Stimulated activated CD8-positive, alpha-beta memory T cell treated with anti-CD3 and anti-CD28 coated beads, Interleukin-12 subunit alpha, Interleukin-12 subunit beta, amount 100 ng/mL, for 24 hours (primary cell): ENCODE measurements at regions not wholly inside any gene's neighbourhood (a gene's known extent, or its start where the extent isn't known, plus 50 kb on each side); places are given as distances from the start of the nearest gene placed in this dataset.

Experiments
- DNase-seq: peaks from one replicate; pipeline ENCODE4 v3.0.0-alpha.2; 2020; ENCODE audit errors: extremely low read depth

DNA sequence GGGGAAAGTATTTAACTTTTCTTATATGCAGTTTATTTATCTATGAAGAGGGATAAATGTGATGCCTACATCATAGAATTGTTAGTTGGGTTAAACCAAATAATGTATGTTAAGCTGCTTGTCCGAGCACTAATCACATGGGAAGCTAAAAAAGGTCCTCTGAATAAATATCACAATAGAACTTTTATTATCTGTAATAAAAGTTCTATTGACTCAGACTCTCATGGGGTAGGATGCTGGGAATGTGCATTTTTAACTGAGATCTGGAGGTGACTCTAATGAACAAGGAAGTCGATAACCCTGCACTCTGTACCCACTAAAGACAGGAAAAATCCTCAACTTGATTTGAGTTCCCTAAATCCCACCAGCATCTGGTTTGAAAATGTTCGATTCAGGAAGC lies 205.9 kb upstream of the IL12B start:
- DNase-seq, result no peak

DNA sequence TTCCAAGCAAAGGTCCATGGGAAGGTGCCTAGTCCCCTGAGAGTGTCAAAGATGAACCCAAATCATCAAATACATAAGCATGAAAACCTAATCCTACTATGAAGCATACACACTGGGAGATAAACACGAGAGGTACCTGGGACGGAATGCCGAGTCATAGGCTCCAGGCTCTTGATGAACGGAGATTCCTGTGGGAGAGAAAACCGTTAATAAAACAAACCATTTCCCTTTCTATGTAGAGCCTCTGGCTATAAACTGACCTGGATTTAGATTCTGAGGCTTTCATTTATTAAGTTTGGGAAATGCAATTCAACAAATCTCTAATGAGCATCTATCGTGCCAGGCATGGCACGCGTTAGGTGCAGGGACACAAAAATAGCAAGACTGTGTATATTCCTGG lies 206.4 kb upstream of the IL12B start:
- no peak for DNase-seq

DNA sequence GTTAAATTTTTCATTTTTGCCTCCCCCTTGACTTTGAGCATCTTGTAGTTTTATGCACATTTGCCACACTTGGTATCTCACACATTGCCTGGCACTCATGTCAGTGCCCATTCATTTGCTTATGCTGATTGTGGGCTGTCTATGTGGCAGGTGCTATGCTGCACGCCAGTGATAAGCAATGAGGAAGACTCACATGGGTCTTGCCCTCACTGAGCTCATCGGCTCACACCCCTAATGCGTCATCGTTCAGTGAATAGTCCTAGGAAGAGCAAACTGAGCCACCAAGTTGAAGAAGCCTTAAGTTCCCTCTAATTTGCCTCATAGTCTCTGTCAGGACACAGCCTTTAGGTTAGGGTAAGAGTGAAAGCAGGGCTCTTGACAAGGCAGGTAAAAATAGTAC lies 209.4 kb upstream of the IL12B start:
- DNase-seq, result no peak

DNA sequence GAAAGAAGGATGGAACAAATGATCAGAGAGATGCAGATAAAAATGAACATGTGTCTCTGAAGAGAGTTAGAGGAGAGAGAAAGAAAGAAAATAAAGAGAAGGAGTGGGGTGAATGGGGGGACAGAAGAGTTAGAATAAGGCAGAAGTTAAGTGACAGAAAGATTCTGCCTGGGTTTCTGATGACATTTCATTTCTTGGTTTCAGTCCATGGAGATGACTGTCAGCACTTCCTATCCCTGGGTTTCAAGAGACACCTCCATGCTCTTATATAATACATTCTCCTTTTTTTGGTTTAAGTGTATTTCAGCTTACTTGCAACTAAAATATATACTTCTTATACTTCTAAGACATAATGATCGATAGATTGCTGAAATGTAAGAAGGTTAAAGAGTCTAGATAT lies 213.0 kb upstream of the IL12B start:
- no peak for DNase-seq

DNA sequence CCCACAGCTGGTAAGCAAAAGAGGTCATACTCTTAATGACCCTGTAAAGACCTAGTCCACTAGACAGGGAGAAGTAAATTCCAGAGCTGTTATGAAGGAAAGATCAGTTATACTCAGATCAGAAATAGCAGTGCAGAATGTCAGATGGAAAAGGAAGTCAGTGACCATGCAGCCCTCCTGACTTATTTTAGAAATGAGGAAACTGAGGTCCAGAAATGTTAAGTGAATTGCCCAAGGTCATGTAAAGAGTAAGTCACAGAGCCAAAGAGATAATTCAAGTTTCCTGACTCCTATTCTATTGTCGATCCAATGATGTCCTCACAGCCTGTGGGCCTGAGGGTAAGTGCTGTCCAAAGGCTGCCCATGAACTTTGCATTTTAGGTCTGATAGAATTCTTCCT lies 214.9 kb upstream of the IL12B start:
- DNase-seq, result no peak

DNA sequence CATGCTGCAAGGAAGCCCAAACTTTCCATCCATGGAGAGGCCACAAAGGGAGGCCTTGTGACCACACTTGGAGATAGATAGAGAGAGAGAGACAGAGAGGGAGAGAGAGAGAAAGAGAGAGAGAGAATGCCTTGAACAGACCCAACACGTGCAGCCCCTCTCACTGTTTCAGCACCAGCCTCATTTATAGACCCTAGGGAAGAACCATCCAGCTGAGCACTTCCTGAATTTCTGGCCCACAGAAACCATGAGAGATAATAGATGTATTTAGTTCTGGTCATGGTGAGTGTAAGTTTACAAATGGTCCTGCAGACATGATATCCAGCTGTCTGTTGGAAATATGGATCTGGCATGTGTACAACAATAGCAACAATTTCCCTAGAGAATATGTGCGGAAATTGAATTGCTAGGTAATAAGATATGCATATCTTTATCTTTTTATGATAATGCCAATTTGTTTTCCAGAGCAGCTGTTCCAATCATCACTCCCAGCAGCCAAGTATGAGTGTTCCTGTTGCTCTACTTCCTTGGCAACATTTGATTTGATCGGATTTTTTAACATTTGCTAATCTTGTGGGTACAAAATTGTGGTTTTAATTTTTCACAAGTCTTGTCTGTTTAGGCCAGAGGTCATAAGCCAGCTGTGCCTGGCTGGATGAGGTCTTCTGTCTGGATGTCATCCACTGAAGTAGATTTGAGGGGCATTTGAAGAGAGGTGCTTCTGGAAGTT lies 217.3 kb upstream of the IL12B start:
- DNase-seq, result no peak

GRCh38 chr5:159548517-159548916 lies 218.2 kb upstream of the IL12B start:
- no peak for DNase-seq

GRCh38 chr5:159549046-159549445 lies 218.8 kb upstream of the IL12B start:
- no peak for DNase-seq

GRCh38 chr5:159550951-159551350 lies 220.7 kb upstream of the IL12B start:
- DNase-seq, result no peak

DNA sequence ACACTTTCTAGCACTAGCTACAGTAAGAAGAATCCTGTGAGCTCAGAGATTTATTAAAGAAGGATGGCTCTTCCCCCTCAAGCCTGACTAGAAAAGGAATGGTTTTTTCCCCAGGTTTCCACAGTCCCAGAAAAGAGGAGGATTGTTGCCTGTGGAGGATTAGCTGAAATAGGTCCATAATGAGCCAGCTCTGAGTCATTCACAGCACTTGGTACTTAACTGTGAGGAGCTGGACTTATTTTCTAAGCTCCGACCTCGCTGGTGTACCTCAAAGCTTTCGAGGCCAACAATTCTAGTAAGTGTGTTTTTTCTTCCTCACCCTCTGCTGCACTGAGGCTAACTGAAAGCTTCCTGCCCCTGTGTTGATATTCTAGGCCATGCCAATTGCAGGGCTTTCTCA lies 222.5 kb upstream of the IL12B start:
- no peak for DNase-seq

DNA sequence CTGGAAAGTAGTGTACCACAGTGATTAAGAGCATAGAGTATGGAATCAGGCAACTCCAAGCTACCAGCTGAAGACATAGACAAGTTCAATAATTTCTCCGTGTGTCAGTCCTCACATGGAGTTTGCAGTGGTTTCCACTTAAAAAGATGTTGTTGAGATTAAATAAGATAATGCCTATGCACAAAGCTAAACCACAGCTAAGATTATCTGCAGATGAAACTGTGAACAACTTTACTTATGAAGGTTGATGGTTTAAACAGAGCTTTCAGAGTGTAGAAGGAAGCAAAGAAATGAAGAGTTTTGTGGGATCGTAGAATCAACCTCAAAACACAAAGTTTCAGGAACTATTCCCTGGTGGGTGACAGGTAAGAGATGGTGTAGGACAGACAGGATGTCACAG lies 223.5 kb upstream of the IL12B start:
- no peak for DNase-seq

GRCh38 chr5:159555084-159555483 lies 224.8 kb upstream of the IL12B start:
- no peak for DNase-seq

GRCh38 chr5:159559337-159559736 lies 229.1 kb upstream of the IL12B start:
- DNase-seq, result no peak

DNA sequence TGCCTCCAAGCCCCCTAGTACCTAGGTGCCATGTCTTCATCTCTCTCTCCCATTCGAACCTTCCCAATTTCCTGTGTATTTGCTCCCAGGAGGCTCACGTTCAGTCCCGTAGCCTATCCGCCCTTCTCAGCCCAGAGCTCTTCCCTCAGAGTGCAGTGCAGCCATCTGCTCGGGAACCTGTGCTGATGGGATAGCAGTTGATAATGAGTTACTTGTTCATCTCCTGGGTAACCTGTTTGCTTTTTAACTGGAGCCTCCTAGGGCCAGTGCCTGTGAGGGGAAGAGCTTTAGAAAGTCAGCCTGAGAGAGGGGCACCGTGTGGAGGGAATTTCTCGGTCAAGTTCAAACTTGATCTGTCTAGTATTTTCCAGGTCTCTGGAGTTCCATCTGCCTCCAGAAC lies 229.8 kb upstream of the IL12B start:
- DNase-seq, result no peak

DNA sequence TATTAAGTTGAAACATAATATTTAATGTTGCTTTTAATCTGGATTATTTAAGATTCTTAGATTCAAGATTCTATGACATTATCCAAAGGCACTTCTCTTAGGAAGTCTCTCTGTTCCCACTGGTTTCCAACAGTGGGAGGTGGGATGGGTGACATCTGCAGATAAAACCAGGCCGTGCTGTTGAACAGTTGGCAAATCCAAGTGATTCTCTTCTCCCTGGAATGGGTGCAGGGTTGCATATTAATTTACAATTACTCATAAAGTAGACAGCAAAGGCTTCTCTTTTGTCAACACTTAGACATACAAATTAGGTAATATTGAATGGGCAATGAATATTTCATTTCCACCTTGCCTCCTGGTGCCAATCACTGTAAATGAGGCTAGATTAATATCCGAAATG lies 233.7 kb upstream of the IL12B start:
- no peak for DNase-seq

DNA sequence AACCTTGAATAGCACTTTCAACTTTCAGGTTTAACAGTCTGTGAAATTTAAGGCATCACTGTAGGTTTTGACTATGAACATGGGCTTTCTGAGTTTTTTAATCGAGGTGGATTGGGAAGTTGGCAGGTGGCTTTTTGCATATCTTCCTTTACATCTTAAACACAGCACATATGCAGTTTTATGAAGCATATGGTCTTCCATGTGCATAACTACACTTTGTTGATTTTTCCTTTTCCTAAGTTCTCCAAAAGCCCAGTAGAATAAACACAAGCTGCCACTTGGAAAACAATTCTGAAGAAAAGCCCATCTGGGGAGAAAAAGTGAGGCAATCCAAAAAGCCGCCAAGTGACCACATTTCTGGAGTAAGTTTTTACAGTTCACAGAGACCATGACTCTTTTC lies 236.5 kb upstream of the IL12B start:
- DNase-seq, result no peak

GRCh38 chr5:159567461-159567860 lies 237.2 kb upstream of the IL12B start:
- no peak for DNase-seq

DNA sequence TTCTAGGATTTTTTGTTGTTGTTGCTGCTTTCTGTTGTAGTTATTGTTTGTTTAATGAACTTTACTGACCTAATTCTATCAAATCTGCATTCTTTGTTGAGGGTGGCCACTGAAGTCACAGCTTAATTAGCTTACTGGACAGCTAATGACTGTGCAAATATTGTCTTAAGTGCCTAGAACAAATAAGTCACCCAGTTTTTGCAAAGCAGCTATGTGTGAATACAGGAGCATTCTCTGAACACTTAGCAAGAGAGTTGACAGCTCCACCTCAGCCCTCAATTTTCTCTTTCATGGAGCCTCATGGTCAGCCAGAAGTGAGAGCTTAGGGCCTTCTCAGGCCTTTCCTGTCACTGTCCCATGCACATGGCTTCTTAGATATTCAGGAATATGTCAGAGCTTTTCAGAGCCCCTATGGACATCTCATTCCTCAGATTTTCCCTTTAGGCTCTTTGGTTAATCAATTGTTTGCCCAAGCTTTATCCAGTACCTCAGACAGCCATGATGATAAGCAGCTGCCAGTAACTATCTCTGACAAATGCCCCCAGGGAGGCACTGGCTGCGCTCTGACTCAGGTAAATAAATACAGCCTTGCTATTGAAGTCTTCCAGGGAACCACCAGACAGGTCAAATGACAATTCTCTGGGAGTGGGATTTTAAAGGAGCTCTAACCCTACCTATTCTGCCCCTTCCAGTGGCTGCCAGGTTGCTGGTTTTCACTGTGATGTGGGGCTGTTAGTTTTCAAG lies 241.4 kb upstream of the IL12B start:
- DNase-seq, result no peak

DNA sequence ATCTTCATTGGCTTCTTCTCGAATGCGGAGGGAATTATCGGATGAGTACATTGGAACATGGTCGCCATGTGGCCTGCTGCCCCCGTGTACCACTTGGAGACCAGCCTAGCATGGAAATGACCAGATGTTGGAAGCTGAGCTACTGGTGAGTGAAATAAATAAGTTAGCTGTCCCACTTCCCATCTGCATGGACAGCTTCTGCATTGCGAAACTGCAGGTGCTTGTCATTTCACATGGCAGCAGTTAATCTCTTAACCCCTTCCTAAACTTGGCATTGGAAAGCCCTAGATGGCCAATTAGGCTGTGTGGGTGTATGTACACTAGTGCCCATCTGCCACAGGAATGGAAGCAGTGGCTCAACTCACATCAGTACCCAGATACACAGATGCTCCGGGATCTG lies 246.6 kb upstream of the IL12B start:
- DNase-seq, result no peak

- no peak for DNase-seq
These were observed 251.4 kb upstream of the IL12B start for GRCh38 chr5:159581502-159582249.

- DNase-seq, result no peak
These were observed 252.7 kb upstream of the IL12B start for GRCh38 chr5:159582756-159583541.

DNA sequence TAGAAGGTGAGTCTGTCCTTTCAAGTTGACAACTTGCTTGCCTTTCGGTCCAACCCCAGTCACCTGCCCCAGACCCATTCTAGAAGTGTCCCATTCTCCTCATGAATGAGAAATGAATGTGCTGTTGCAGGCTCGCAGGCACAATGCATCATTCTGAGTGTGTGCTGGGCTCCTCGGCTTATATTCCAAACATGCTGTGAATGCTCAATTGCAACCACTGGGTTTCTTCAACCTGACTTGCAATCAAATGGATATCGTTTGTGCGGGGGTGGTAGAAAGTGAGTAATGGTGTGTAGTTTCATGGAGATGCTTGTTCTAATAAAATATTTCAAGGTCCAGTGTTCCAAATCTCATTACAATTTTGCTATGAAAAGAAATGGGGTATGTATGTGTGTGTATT lies 256.6 kb upstream of the IL12B start:
- DNase-seq, result no peak
